ENCODE measurements at regions not wholly inside any gene's neighbourhood (a gene's known extent, or its start where the extent isn't known, plus 50 kb on each side); places are given as distances from the start of the nearest gene placed in this dataset.
"Not testable (repeated sequence)": the region's sequence is repeated elsewhere in the genome, so short reads cannot be mapped to it uniquely, and the experiment has no call there.

DNA sequence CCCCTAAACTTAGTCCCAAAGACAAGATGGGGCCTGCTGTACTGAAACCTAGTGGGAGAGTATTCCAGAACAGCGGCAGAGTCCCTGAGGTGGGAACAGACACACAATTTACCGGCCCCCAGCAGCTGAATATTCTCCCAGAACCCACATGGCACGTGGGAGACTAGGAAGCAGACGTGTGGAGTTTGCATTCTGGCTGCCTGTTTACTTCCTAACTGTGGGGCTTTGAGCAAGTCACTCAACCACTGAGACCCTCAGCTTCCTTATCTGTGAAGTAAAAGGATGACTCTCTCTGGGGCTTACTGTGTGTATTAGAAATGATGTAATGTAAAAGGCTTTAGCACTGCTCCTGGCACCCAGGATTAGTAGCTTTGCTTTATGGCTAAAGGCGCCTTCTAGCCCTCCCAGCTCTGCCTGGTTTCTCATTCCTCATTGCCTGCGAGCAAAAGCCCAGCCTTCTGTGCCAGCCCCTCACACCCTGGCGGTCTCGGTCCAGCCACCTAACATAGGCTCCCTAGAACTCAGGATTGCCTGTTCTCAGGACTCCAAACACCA is 353.1 kb downstream of the CDC5L start:
- DNase-seq (ENCODE audit: low read depth in 2 of 2): no peak

DNA sequence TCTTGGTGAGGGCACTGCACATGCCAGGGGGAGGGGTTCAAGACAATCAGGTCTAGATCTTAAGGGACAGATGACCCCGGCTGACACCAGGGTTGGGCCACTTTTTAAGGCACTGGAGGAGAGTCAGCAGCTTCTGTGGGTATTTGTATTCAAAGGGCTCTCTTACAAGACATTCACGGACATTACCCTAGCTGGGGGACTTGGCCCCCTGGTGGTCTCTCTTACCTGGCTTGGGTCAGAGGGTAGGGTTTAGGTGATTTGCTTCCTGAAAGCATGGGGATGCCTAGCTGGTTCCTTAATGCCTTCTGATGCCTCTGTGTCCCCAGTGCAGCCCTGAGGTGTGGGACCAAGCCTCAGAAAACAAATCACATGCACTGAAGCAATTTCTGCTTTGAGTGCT is 354.7 kb downstream of the CDC5L start:
- DNase-seq (ENCODE audit: low read depth in 2 of 2): no peak

DNA sequence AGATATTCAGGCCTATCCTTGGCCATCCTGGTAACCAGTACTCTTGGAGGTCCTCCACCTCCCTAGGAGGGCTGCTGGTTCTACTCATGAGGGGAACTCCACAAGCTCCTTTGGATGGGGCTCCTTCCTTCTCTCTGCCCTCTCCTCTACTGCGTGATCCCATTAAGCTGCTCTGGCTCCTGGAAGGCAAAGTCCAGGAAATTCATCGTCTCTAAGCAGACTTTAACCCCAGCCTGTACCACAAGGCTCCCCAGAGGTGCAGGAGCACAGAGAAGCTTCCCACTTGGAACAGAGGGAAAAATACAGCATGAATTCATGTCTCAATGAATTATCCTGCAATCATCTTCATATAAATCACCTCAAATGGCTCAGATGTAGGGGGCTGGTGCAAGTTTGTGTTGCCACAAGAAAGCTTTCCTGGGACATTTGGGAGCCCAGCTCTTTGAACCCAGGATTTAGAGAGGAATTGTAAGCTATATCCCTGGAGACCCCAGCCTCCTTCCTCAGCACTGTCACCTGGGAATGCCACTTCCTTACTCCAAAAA is 355.4 kb downstream of the CDC5L start:
- no peak for DNase-seq (ENCODE audit: low read depth in 2 of 2)

DNA sequence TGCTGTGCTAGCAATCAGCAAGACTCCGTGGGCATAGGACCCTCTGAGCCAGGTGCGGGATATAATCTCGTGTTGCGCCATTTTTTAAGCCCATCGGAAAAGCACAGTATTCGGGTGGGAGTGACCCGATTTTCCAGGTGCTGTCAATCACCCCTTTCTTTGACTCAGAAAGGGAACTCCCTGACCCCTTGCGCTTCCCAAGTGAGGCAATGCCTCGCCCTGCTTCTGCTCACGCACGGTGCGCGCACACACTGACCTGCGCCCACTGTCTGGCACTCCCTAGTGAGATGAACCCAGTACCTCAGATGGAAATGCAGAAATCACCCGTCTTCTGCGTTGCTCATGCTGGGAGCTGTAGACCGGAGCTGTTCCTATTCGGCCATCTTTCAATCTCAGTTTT is 372.6 kb downstream of the CDC5L start:
- not testable (repeated sequence) for DNase-seq (ENCODE audit: low read depth in 2 of 2)

- DNase-seq (ENCODE audit: low read depth in 2 of 2): no peak
Measured at GRCh38 chr6:44761046-44761445, 373.5 kb downstream of the CDC5L start.

DNA sequence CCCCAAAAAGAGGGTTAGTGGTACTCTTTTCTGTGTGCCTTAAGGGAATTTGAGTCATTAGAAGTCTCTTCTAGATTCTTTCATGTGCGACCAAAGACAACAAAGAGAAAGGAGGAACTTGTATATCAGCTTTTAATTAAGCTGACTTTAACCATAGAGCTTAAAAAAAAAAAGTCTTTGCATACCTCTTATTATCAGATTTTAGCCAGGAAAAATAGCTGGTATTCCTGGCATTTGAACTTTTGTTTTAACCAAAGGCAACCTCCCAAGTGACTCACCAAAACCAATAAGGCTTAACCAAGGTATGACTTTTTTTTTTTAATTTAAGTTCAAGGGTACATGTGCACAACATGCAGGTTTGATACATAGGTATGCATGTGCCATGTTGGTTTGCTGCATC is 375.0 kb downstream of the CDC5L start:
- DNase-seq (ENCODE audit: low read depth in 2 of 2): no peak

DNA sequence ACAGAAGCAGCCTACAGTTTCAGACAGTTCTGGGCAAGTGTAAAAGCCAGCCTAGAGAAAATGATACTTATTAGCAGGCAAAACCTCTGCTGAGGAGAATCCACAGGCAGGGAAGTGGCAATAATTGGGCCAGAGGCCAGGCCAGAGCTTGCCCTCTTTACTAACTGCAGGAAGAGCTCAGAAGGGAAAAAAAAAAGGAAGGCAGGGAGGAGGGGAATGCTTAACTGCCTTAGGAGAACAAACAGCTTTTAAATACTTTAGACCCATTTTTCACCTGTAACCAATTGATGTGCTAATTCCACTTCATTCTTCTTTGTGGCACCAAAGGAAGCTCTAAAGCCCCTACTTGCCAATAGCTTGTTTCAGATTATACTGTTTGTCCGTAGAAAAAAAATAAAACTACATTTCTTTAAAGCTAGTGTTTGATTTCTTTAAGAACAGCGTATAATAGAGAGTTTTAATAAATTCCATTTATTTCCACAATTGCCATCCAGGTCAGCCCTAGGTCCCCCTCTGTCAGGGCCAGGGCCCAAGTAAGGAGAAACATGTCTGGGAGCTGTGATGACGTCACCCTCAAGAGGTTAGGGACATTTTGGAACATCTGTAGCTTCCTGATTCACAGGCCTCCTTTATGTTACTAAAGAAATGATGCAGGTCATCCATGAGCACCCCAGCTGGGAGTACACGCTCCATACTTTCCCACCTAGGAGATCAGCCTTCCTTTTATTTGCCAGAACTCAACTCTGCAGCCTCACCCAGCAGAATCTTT is 384.3 kb downstream of the CDC5L start:
- DNase-seq (ENCODE audit: low read depth in 2 of 2): no peak

- no peak for DNase-seq (ENCODE audit: low read depth in 2 of 2)
Measured at GRCh38 chr6:44772838-44773237, 385.3 kb downstream of the CDC5L start.

DNA sequence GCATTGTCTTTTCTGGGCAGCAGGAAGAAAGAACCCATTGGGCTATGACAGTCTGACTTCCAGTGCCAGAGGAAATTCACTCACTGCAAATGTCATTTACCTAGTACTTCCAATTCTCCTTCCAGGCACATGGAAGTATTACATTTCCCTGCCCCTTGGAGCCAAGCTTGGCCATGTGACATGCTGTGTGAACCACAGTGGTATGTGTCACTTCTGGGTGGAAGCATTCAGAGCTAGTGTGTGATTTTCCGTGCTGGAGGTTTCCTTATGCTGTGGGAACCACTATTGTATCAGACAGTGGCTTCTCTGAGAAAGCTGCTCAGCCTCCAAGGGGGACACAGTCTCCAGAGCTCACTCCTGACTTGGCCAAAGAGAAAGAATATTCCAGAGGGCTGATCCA is 387.6 kb downstream of the CDC5L start:
- no peak for DNase-seq (ENCODE audit: low read depth in 2 of 2)

DNA sequence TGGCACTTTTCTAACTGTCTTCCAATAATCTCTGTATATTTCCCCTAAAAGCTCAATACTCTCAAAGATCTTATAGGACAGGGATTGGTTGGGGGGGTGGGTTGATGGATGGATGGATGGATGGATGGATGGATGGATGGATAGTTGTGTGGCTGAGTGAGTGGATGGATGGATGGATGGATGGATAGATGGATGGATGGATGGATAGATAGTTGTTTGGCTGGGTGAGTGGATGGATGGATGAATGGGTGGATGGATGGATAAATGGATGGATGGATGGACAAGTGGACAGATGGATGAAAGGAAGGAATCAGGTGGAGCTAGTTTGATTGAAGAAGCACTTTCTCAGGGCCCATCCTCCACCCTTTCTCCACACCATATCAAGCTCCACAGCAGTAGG is 388.8 kb downstream of the CDC5L start:
- DNase-seq (ENCODE audit: low read depth in 2 of 2): no peak

DNA sequence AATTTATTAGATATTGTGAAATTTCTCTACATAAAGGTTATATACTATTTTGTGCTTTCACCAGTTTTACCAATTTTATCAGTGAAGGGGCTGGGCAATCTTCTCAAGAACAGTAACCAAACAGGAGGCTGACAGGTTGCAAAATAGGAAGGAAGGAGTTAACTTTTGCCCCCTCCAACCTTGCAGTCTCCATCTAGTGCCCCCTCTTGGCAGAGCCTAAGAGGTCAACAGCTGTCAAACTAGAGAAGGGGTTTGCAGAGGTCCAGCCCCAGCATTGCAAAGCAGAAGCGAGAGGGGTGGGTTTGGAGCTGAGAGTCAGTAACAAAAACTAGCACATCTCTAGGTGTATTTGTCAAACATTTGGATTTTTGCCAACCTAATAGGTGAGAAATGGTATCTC is 391.0 kb downstream of the CDC5L start:
- no peak for DNase-seq (ENCODE audit: low read depth in 2 of 2)
